HG02970 (cell line): ENCODE measurements at regions not wholly inside any gene's neighbourhood (a gene's known extent, or its start where the extent isn't known, plus 50 kb on each side); places are given as distances from the start of the nearest gene placed in this dataset.
"Not testable (repeated sequence)": the region's sequence is repeated elsewhere in the genome, so short reads cannot be mapped to it uniquely, and the experiment has no call there.

Experiments used
- ATAC-seq: cut with Tn5 transposase; IDR thresholded peaks from one replicate; pipeline ENCODE4 v1.9.1; 2021; ENCODE audit warnings: mild to moderate bottlenecking, moderate library complexity, moderate number of reproducible peaks; ENCODE audit not compliant: unreplicated experiment, low FRiP score

GRCh38 chr6:169019727-169020491, 233.7 kb downstream of the THBS2 start:
- ATAC-seq, result no peak

- no peak for ATAC-seq
These were observed 234.5 kb downstream of the THBS2 start for GRCh38 chr6:169019111-169019510.

- no peak for ATAC-seq
These were observed 236.9 kb downstream of the THBS2 start for GRCh38 chr6:169016758-169017157.

- ATAC-seq, result no peak
These were observed 239.1 kb downstream of the THBS2 start for GRCh38 chr6:169014211-169015197.

- no peak for ATAC-seq
These were observed 244.0 kb downstream of the THBS2 start for GRCh38 chr6:169009628-169010027.

GRCh38 chr6:169008641-169009257, 244.9 kb downstream of the THBS2 start:
- no peak for ATAC-seq

GRCh38 chr6:169005166-169005565, 248.5 kb downstream of the THBS2 start:
- no peak for ATAC-seq

GRCh38 chr6:169000022-169000421, 253.6 kb downstream of the THBS2 start:
- ATAC-seq, result no peak

- ATAC-seq, result no peak
These were observed 254.3 kb downstream of the THBS2 start for GRCh38 chr6:168999392-168999791.

GRCh38 chr6:168996356-168996625, 257.4 kb downstream of the THBS2 start:
- ATAC-seq, result no peak

- no peak for ATAC-seq
These were observed 257.9 kb downstream of the THBS2 start for GRCh38 chr6:168995526-168996355.

- no peak for ATAC-seq
These were observed 258.7 kb downstream of the THBS2 start for GRCh38 chr6:168994956-168995355.

- ATAC-seq, result no peak
These were observed 261.1 kb downstream of the THBS2 start for GRCh38 chr6:168992446-168993144.

GRCh38 chr6:168991695-168992094, 262.0 kb downstream of the THBS2 start:
- ATAC-seq, result not testable (repeated sequence)

GRCh38 chr6:168990019-168990751, 263.5 kb downstream of the THBS2 start:
- ATAC-seq, result no peak

GRCh38 chr6:168989421-168989820, 264.2 kb downstream of the THBS2 start:
- no peak for ATAC-seq

- no peak for ATAC-seq
These were observed 264.8 kb downstream of the THBS2 start for GRCh38 chr6:168988801-168989200.

GRCh38 chr6:168988280-168988679, 265.4 kb downstream of the THBS2 start:
- no peak for ATAC-seq

GRCh38 chr6:168985705-168986104, 267.9 kb downstream of the THBS2 start:
- ATAC-seq, result no peak
